Heart left ventricle (tissue), 13 donors: ENCODE measurements at regions not wholly inside any gene's neighbourhood (a gene's known extent, or its start where the extent isn't known, plus 50 kb on each side); places are given as distances from the start of the nearest gene placed in this dataset.
"Not testable (repeated sequence)": the region's sequence is repeated elsewhere in the genome, so short reads cannot be mapped to it uniquely, and the experiment has no call there.

Experiments used
- CTCF ChIP-seq, 12 donors: fragments of 200-600 bp; sonication (generic) in 4 of 12; IDR thresholded peaks; one replicate each; pipeline versions ENCODE4 v1.5.0 to v1.8.0; 2018 to 2022; ENCODE audit warnings: antibody characterized with exemption in 12 of 12, mild to moderate bottlenecking in 5 of 12
- POLR2A ChIP-seq, 2 donors: fragments of 450-650 bp; IDR thresholded peaks; one replicate each; pipeline ENCODE4 v1.6.1; 2017; ENCODE audit warnings: antibody characterized with exemption in 2 of 2, mild to moderate bottlenecking in 2 of 2, moderate library complexity in 2 of 2
- donor health status: ischemic (EF 13 %, LVEDD 7.1; RV severe dilation, severe dysfunction).
- donor health status: DM: no; HTN: yes; CAD: no.
- donor health status: DM: no; HTN: no; CAD: no.
- donor health status: ischemic (EF 25% LVEDD 6.9; RV normal size, moderate dysfunction).
- donor health status: ischemic (EF 25% LVEDD 5.7; RV mildly dilated, moderate dysfunction).
- donor health status: ischemic (EF 35%, LVEDD 5.7; RV mildly dilated, moderate dysfunction).
- donor health status: nonischemic (EF 11% LVEDD 7.7; RV severe dilation, severe dysfunction).
- donor health status: DM: yes; HTN: yes; CAD: no.
- donor health status: PGD.
- donor health status: ischemic (EF 29% LVEDD 5.4; RV normal size, mild dysfunction).
- donor health status: nonischemic (EF 23%, LVEDD 6.1; RV moderate dilation, normal function).

- TF ChIP-seq CTCF, POLR2A (IDR thresholded peaks at IDR 0.05): not testable (repeated sequence)
Measured at GRCh38 chr9:61628951-61629350, 439.1 kb downstream of the SPATA31A7 start.
